A549 (cell line): ENCODE measurements at regions not wholly inside any gene's neighbourhood (a gene's known extent, or its start where the extent isn't known, plus 50 kb on each side); places are given as distances from the start of the nearest gene placed in this dataset.

Source experiments
- ATAC-seq, 2 experiments: fragments of 200-7000 bp in 1 of 2; fragments of >200 bp in 1 of 2; cut with Nextera tagmentation in 1 of 2; cut with Tn5 transposase in 1 of 2; 3 replicates each; pipeline versions ENCODE4 v1.8.0 to v1.9.1; 2018 to 2020; ENCODE audit warnings: mild to moderate bottlenecking in 1 of 2, moderate library complexity in 1 of 2
- CTCF ChIA-PET: fragments of 300-600 bp; sonication (Branson Sonifier 250); formaldehyde crosslinking; extraction: SDS; loops from one replicate; lab custom pipeline; 2021; ENCODE audit warnings: antibody characterized with exemption, inconsistent platforms; lab: Yijun Ruan, JAX
- POLR2A ChIA-PET: fragments of 350-600 bp; formaldehyde crosslinking; extraction: SDS; loops from one replicate; lab custom pipeline; 2021; ENCODE audit warnings: antibody characterized with exemption, inconsistent platforms; lab: Yijun Ruan, JAX
- DNase-seq, 2 experiments: peaks; one replicate each; pipeline versions ENCODE4 v3.0.0 to v3.0.0-alpha.2; 2011 to 2016; ENCODE audit warnings: low read depth in 1 of 2, low spot score in 1 of 2
- FAIRE-seq: peaks from 2 replicates; lab custom pipeline; 2011; peaks lifted over from hg19 to GRCh38; lab: Jason Lieb, UNC
- H3K27ac ChIP-seq, 2 experiments: fragments of >200 bp; sonication (Bioruptor Twin); formaldehyde crosslinking; 3 replicates each; pipeline ENCODE4 v1.5.1; 2016 to 2017
- H3K4me1 ChIP-seq: fragments of >200 bp; sonication (Bioruptor Twin); formaldehyde crosslinking; 3 replicates; pipeline ENCODE4 v1.6.1; 2016
- H3K4me2 ChIP-seq: fragments of >200 bp; sonication (Bioruptor Twin); formaldehyde crosslinking; 3 replicates; pipeline ENCODE4 v1.6.1; 2016
- H3K4me3 ChIP-seq: fragments of >200 bp; sonication (Bioruptor Twin); formaldehyde crosslinking; 3 replicates; pipeline ENCODE4 v1.5.1; 2016
- H3K9me3 ChIP-seq: fragments of >200 bp; sonication (Bioruptor Twin); formaldehyde crosslinking; 3 replicates; pipeline ENCODE4 v1.6.1; 2016
- BHLHE40 ChIP-seq: IDR thresholded peaks from 2 replicates; pipeline ENCODE4 v1.6.1; 2012; ENCODE audit warnings: low read depth, low read length, inconsistent platforms
- CHD2 ChIP-seq: fragments of 150-350 bp; IDR thresholded peaks from 2 replicates; pipeline ENCODE4 v1.6.1; 2014; ENCODE audit warnings: low read length; ENCODE audit not compliant: partially characterized antibody
- CTCF ChIP-seq: fragments of >200 bp; sonication (Bioruptor Twin); formaldehyde crosslinking; IDR thresholded peaks from 3 replicates; pipeline ENCODE4 v1.5.1; 2016
- EP300 ChIP-seq, 2 experiments: fragments of >200 bp; sonication (Bioruptor Twin); formaldehyde crosslinking; IDR thresholded peaks; 2 replicates in 1 of 2; 3 replicates in 1 of 2; pipeline ENCODE4 v1.6.1; 2016 to 2017
- FOSB ChIP-seq: fragments of 250-450 bp; sonication (Bioruptor Pico); IDR thresholded peaks from 2 replicates; pipeline ENCODE4 v1.5.0; 2020; ENCODE audit warnings: mild to moderate bottlenecking, moderate library complexity
- FOSL2 ChIP-seq, 2 experiments: fragments of 450-650 bp in 1 of 2; fragments of >200 bp in 1 of 2; sonication (Bioruptor Twin) in 1 of 2; formaldehyde crosslinking; IDR thresholded peaks; 2 replicates each; pipeline versions ENCODE4 v1.5.0 to v1.6.1; 2016 to 2020; ENCODE audit warnings: mild to moderate bottlenecking in 1 of 2, moderate library complexity in 1 of 2
- GATA3 ChIP-seq: IDR thresholded peaks from 2 replicates; pipeline ENCODE4 v1.6.1; 2012; ENCODE audit warnings: borderline replicate concordance
- HEYL ChIP-seq: fragments of 250-450 bp; sonication (Bioruptor Pico); IDR thresholded peaks from 2 replicates; pipeline ENCODE4 v1.8.0; 2021; ENCODE audit warnings: mild to moderate bottlenecking, moderate library complexity
- HMGXB4 ChIP-seq: fragments of 250-450 bp; sonication (Bioruptor Pico); IDR thresholded peaks from 2 replicates; pipeline ENCODE4 v1.5.0; 2021; ENCODE audit warnings: mild to moderate bottlenecking, moderate library complexity, borderline replicate concordance
- KDM1A ChIP-seq: fragments of 200-600 bp; sonication (generic); IDR thresholded peaks from 2 replicates; pipeline ENCODE4 v1.6.1; 2016; ENCODE audit warnings: low read depth, mild to moderate bottlenecking
- NFE2L2 ChIP-seq: fragments of 150-350 bp; conservative IDR thresholded peaks from 2 replicates; pipeline ENCODE4 v1.6.1; 2014; ENCODE audit warnings: low read length
- POLR2A ChIP-seq: IDR thresholded peaks from 2 replicates; pipeline ENCODE4 v1.6.1; 2012; ENCODE audit warnings: mild to moderate bottlenecking, low read length
- POLR2AphosphoS2 ChIP-seq: conservative IDR thresholded peaks from 2 replicates; pipeline ENCODE4 v1.6.1; 2012; ENCODE audit warnings: low read length, improper control_type of control experiment, inconsistent platforms
- RAD21 ChIP-seq, 2 experiments: fragments of >200 bp in 1 of 2; sonication (Bioruptor Twin) in 1 of 2; formaldehyde crosslinking in 1 of 2; IDR thresholded peaks in 1 of 2; conservative IDR thresholded peaks in 1 of 2; 2 replicates in 1 of 2; 3 replicates in 1 of 2; pipeline ENCODE4 v1.6.1; 2012 to 2018; ENCODE audit warnings: inconsistent platforms in 1 of 2
- RARB ChIP-seq: fragments of 250-450 bp; sonication (Bioruptor Pico); IDR thresholded peaks from 2 replicates; pipeline ENCODE4 v1.8.0; 2021; ENCODE audit warnings: mild to moderate bottlenecking, moderate library complexity
- REST ChIP-seq: fragments of 200-600 bp; sonication (generic); IDR thresholded peaks from 2 replicates; pipeline ENCODE4 v1.6.1; 2016; ENCODE audit warnings: antibody characterized with exemption, mild to moderate bottlenecking, moderate library complexity
- ZC3H11A ChIP-seq: fragments of 450-650 bp; IDR thresholded peaks from 2 replicates; pipeline ENCODE4 v1.6.1; 2014; ENCODE audit warnings: antibody characterized with exemption, mild to moderate bottlenecking
- WGBS: methylation state at CpG from one replicate; pipeline ENCODE4 v1.1.6; 2017; ENCODE audit errors: missing lambda C conversion rate; 5-methylcytosine and 5-hydroxymethylcytosine counted together
- TF ChIP-seq, protein P1 (sequence below): fragments of 250-450 bp; sonication (Bioruptor Pico); IDR thresholded peaks from 2 replicates; pipeline ENCODE4 v1.5.0; 2020; ENCODE audit warnings: low read depth, mild to moderate bottlenecking, moderate library complexity
- TF ChIP-seq, protein P2 (sequence below): IDR thresholded peaks from 2 replicates; pipeline ENCODE4 v1.6.1; 2012

- POLR2A ChIA-PET, result no interaction called here
- ATAC-seq (no peak), FAIRE-seq (no peak), DNase-seq (no peak)
- Histone ChIP-seq H3K4me2 (no peak overlapping the region), H3K9me3 (no peaks in the 10 kb centered on the region), H3K4me3 (no peak overlapping the region), H3K27ac (no peak overlapping the region), H3K4me1 (peaks cover 12% of the 10 kb centered on the region)
- TF ChIP-seq POLR2AphosphoS2 (no peak), BHLHE40 (no peak), FOSB (CRISPR knock-in tag) (no peak), NFE2L2 (no peak), RAD21 (conservative IDR thresholded peaks at IDR 0.05 in 1 of 2, IDR thresholded peaks at IDR 0.05 in 1 of 2) (no peak)
- WGBS, result 69% methylated on average over 4 of the region's 4 CpGs
- CTCF ChIA-PET, result no interaction called here
Measured at GRCh38 chr7:12889391-12889790, 202.0 kb downstream of the ARL4A start.

DNA sequence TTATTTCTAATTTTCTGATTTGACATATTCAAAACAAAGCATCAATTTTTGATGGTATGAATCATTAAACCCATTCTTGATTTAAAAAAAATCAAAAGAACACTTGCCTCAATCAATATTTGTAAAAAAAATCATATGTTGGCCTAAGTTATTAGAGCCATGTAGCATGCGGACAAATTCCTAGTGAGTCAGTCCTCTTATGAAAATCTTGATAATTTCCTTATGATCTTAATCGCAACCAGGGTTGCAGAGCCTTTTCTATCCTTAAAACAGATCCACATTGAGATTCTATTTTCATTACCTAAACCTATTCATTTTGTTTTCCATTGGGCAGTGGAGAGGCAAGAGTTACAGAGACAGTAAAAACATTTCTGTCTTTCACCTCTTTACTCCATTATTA lies 203.2 kb downstream of the ARL4A start:
- H3K27ac ChIP-seq, result no peak overlapping the region
- WGBS, result 93% methylated on average over 2 of the region's 2 CpGs
- ATAC-seq (no peak), DNase-seq (no peak), FAIRE-seq (no peak)
- no peak overlapping the region for H3K4me3 ChIP-seq
- ChIA-PET POLR2A (no interaction called here), CTCF (no interaction called here)
- no peaks in the 10 kb centered on the region for H3K9me3 ChIP-seq
- H3K4me1 ChIP-seq, result no peaks in the 10 kb centered on the region; the same call in 2 of the 3 replicates
- no peak overlapping the region for H3K4me2 ChIP-seq
- TF ChIP-seq RARB (CRISPR knock-in tag), result no peak
- TF ChIP-seq POLR2A, result no peak
- TF ChIP-seq ZC3H11A, result no peak
- no peak for TF ChIP-seq EP300 (IDR thresholded peaks at IDR 0.05)
- no peak for TF ChIP-seq GATA3
- TF ChIP-seq HMGXB4 (CRISPR knock-in tag), result no peak
- TF ChIP-seq, protein P1, sequence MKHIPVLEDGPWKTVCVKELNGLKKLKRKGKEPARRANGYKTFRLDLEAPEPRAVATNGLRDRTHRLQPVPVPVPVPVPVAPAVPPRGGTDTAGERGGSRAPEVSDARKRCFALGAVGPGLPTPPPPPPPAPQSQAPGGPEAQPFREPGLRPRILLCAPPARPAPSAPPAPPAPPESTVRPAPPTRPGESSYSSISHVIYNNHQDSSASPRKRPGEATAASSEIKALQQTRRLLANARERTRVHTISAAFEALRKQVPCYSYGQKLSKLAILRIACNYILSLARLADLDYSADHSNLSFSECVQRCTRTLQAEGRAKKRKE (CRISPR knock-in tag), result no peak
- no peak for TF ChIP-seq CHD2
- TF ChIP-seq HEYL, result no peak
- TF ChIP-seq REST, result no peak
- TF ChIP-seq FOSB (CRISPR knock-in tag), result no peak
- TF ChIP-seq, protein P2, sequence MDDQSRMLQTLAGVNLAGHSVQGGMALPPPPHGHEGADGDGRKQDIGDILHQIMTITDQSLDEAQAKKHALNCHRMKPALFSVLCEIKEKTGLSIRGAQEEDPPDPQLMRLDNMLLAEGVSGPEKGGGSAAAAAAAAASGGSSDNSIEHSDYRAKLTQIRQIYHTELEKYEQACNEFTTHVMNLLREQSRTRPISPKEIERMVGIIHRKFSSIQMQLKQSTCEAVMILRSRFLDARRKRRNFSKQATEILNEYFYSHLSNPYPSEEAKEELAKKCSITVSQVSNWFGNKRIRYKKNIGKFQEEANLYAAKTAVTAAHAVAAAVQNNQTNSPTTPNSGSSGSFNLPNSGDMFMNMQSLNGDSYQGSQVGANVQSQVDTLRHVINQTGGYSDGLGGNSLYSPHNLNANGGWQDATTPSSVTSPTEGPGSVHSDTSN, result no peak
- no peak for TF ChIP-seq CTCF
- TF ChIP-seq FOSL2 (IDR thresholded peaks at IDR 0.05), result no peak
- TF ChIP-seq FOSL2 (CRISPR knock-in tag; IDR thresholded peaks at IDR 0.05), result no peak
- TF ChIP-seq BHLHE40, result no peak
- TF ChIP-seq KDM1A, result no peak
